RCC 7860 (cell line): ENCODE measurements at regions not wholly inside any gene's neighbourhood (a gene's known extent, or its start where the extent isn't known, plus 50 kb on each side); places are given as distances from the start of the nearest gene placed in this dataset.
"Not testable (repeated sequence)": the region's sequence is repeated elsewhere in the genome, so short reads cannot be mapped to it uniquely, and the experiment has no call there.

Experiments used
- DNase-seq: peaks from one replicate; pipeline ENCODE4 v3.0.0-alpha.2; 2015; ENCODE audit warnings: low spot score
- FAIRE-seq: peaks from 2 replicates; lab custom pipeline; 2012; peaks lifted over from hg19 to GRCh38; lab: Jason Lieb, UNC

DNA sequence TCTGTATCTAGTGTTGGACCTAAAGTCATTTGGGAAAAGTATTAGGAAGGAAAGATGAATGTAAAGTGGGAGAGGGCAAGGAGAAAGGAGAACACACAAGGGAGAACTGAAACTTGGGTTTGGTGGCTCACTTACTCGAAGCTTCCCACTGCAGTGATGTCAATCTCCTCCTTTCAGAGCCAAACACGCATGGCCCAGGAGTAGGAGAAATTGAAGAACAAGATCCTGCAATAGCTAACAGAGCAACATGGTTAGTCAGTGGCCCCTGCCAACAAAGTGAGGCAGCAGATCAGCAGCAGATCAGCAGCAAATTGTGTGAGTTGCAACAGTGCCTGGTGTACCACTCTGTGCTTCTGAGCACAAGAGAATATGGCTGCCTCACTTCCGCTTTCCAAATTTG is 366.4 kb downstream of the PSAT1 start:
- FAIRE-seq = no peak
- DNase-seq = no peak

DNA sequence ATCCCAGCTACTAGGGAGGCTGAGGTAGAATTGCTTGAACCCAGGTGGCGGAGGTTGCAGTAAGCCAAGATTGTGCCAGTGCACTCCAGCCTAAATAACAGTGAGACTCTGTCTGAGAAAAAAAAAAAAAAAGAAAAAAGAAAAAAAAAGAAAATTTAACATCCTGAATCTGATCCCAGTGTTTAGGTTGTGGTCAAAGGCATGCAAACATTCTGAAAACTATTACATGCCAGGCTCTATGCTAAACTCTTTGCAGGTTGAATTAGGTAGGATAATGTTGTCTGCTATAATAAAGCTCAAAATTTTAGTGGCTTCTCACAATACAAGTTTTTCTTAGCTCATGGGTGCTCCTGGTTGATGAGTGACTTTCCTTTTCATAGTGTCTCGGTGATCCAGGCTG is 367.4 kb downstream of the PSAT1 start:
- DNase-seq = no peak
- FAIRE-seq = no peak

DNA sequence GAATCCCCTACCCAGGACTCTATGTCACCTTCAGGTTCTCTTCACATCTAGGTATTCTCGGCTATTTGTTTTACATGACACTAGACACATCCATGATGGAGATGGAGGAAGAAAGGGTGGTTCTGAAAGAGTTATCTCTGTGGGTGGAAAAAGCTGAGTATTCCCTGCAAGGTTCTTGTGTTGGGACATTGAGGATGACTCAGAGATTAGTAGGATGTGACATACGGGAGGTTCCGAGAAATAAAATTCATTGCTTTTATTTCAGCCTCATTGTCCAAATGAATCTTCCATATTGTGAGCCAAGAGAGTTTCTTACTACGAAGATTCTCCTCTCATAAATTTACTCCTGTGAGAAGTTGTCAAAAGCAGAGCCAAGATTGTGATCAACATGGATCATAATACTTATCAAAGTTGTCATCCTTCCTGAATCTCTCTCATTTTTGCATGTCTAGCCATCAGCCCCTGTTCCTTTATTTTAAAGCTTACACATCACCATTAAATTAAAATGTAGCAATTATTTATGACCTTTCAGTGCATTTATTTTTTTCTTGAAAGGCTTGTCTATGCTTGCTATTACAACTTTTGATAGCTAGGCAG is 370.0 kb downstream of the PSAT1 start:
- FAIRE-seq (no peak), DNase-seq (no peak)

DNA sequence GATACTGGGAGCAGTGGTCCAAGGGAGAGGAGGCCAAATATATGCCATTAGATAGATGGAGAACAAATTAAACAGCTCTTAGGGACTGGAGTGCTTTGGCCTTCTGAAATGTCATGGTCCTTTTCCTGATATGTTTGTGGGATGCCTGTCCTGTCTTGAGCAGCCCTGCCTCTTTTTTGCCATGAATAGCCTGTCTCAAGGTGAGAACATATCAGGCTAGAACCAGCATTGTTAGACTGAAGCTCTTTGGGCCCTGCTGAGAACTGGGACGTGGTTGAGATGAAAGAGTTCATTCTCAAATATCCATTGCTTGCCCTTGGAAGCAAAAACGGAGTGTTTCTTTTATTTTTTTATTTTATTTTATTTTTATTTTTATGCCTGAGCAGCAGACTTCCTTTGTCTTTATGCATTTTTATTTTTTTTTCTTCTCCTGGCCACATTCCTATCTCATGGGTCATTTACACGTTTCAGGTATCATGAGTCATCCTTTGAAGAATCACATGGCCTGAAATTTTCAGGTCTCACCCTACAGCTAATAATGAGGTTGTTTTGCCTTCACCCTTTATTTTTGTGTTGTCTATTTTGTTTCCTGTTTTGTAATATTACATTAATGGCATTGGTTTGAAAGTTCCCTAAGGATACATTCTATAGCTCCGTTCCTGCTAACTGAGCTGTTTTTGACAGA is 371.4 kb downstream of the PSAT1 start:
- peak; percentile 50 for DNase-seq

DNA sequence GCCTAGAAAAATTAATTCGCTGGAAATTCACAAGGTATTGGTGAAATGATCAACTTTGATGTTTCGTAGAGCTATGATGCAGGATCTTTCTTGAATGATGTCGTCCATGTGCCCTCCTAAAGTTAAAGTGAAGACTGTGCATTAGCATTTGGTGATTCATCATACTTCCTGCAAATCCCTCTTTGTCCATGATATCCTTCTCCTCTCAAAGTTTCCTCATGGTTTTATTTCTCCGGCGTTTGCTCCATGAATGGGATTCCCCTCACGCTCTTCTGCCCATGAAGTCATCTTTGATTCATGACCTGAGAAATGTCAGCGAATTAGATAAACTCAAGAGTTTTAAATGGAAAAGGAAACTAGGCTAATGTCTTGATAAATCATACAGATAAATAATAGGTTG is 372.7 kb downstream of the PSAT1 start:
- DNase-seq (peak; percentile 79), FAIRE-seq (peak; percentile 79)

More for the DNA sequence above, 371.4 kb downstream of the PSAT1 start:
- FAIRE-seq = peak; percentile 80

DNA sequence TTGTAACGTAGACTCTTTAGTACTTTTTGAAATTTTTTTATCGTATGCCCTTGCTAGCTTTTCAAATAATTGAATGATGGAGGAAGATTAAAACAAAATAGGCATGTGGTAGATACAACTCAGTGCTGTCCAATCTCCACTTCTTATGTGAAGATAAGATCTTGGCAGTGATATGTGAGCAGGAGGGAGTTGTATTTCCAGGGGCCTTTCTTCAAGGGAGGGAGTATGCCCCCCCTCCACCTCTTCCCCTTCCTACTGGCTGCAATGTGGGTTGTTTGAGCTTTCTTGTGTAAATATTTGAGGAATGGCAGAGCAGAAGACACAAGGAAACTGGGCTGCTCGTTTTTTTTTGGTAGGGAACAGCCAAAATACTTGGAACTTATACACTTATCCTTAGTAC is 374.9 kb downstream of the PSAT1 start:
- no peak for FAIRE-seq

DNA sequence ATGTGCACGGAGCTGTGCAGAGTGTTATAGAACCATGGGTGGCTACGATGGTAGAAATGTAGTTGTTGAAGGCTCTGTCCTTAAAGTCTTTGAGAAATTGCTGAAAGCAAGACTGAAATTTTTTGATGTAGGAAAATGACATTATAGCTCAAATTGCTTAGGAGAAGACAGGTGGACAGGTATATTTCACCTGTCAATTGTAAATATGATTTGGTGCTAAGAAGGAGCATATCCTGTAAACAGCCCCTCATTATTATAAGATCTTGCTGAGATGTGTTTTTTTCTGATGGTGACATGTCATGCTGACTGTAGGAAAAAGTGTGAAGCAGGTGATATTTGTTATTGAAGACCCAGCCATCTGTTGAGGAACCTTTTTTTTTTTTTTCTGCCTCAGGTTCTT is 377.9 kb downstream of the PSAT1 start:
- DNase-seq = no peak
- FAIRE-seq = no peak

More for the DNA sequence above, 374.9 kb downstream of the PSAT1 start:
- no peak for DNase-seq

DNA sequence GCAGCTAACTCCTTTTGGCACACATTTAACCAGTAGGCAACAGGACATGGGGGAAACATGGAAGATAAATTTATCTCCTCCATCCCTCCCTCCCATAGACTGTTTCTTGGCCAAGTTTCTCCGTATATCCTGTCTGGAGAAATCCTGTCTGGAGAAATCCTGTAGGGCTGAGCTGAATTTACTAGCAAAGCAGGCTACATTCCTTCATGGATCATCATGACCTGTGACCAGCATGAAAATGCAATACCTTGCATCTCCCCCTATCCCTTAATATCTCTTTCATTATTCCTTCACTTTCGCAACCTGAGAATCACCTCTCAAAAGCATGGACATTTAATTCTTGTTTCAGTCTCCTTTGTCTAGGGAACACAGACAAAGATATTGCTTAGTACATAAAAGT is 379.1 kb downstream of the PSAT1 start:
- DNase-seq = no peak
- no peak for FAIRE-seq

DNA sequence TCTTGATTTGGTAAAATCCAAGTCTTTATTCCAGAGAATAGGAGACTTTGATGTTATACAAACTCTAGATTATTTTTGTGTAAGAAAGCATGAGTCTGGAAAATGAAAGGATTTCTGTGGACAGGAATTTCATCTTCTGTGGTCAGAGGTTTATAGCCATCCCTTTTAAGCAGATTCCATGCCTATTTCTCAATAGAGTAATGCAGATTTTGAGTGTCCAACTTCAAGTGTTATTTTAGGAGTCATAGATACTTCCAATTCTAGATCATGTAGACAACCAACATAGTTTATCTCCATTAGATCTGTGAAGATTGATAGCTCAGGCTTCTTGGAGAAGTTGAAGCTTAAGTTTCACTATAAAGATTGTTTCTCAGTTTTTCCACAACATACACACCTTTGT is 379.7 kb downstream of the PSAT1 start:
- DNase-seq (peak; percentile 37), FAIRE-seq (peak; percentile 70)

DNA sequence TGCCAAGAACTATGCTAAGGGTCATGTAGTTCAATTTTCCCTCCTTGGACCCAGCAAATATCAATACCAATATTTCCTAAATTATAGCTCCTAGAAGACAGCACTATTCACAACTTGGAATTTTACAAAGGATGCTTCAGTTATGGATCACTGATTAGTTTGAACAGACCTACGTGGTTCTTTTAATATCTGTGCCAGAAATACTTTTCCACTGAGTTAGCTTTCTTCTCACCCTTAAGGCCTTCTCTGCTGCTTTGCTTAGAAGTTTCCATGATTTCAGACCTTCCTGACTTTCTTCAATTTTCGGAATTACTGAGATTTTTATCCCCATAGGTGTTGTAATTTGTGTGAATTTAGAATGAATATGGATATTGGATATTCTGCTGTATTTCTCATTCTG is 380.4 kb downstream of the PSAT1 start:
- DNase-seq (no peak), FAIRE-seq (peak; percentile 72)

DNA sequence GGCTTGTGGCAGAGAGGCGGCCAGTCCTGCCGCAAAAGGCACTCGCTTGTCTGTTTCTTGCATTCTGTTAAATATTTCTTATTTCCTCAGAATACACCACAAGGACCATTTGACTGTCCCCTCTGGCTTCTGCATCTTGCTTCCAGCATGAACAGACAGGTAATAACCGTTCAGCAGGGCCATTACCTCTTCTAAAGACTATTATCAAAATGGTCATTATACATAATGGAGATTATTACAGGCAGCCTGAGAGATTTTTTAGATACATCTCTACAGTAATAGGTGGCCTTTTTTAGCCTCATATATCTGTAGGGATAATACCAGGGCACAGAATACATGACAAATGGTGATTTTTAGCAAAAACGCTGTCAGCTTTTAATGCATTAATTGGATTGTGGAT is 382.0 kb downstream of the PSAT1 start:
- no peak for DNase-seq
- no peak for FAIRE-seq

DNA sequence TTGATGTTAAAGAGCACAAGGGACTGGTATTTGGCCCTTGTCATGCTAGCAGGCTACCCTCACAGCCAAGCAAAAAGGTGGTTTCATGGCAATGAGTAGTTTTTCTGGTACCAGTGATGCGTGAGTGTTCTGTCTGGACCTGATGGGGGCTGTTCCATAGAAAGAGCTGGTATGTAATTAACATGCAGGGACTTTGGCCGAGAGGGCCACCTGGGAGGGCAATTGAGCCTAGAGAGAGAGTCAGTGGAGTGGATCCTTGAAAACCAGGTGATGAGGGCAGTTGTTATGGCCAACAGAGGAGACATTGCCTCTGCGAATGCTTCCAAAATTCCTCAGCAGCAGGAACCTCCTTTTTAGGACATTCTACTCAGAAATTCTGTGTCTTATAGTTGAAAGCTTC is 383.3 kb downstream of the PSAT1 start:
- DNase-seq (no peak), FAIRE-seq (no peak)

DNA sequence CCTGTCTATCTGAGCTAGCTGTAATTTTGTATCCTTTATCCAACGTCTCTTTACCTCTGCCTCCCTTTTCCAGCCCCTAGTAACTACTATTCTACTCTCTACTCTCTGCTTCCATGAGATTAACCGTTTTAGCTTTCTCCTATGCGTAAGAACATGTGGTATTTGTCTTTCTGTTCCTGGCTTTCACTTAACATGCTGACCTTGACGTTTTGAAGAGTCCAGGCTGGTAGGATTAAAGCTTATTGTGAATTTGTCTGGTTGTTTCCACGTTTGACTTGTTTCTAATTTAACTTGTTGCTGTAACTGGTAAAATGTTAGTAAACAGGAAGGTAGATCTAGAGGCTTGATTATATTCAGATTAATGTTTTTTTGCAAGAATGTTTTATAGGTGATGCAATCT is 385.3 kb downstream of the PSAT1 start:
- FAIRE-seq (no peak), DNase-seq (no peak)

DNA sequence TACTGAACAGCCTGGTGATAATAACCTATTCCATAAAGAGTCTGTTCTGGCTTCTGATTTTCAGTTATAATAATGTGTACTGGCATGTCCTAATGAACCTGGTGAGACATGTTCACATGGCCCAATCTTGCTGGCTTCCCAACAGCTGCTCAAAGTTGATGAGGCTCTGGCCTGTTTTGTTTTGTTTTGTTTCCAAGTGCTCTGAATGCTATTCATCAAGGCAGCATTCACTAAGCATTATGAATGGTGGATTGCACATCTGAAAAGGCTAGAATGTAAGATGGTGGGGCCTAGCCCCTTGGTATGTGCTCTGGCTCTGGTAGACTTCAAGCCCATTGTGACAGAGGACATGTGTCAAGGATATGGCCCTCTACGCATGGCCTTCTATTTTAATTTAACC is 388.5 kb downstream of the PSAT1 start:
- DNase-seq (no peak), FAIRE-seq (no peak)

DNA sequence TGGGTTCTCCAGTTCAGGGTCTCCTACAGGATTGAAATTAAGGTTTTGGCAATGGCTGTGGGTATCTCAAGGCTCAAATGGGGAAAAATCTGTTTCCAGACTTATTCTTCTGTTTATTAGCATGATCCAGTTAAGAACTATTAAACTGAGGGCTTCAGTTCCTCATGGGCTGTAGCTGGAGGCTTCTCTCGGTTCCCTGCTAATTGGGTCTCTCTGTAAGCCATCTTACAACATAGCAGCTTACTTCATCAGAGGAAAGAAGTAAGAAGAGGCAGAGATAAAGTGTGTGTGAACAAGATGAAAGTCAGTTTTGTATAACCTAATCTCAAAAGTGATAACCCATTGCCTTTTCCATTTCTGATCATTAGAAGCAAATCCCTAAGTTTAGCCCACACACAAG is 391.9 kb downstream of the PSAT1 start:
- DNase-seq (no peak), FAIRE-seq (no peak)

DNA sequence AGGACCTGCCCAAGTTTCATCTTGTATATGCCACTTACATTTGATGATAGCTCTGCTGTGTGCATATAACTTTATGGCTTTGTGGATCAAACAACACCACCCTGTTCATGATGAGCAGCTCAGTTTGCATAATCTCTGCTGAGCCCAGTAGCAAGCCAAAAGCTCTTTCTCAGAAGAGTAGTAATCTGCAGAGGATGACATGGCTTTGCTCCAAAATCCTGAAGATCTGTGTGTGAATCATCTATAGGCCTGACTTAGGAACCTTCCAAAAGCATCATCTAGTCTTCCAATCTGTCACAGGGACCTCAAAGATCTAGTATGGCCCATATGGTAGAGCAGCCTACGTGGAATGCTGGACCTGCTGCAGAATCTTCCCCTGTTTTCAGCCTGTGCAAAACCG is 394.6 kb downstream of the PSAT1 start:
- DNase-seq = no peak

DNA sequence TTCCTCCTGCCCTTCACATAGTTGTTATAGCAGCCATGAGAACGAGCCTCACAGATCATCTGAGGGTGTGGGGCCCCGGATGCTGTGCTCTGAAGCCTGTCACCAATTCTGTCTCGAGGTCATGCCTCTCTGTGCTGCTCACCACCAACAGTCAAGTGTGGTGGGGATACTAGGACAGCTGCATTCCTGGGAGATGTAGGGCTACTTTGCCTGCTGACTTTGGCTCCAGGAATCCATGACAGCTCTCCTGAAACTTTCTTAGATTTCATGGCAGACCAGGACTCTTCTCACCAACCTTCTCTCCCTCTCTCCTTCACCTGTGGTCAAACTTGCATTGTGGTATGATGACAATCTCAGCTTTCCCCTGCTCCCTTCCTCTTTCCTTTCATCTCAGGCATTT is 395.9 kb downstream of the PSAT1 start:
- peak; percentile 80 for DNase-seq
- FAIRE-seq = peak; percentile 57

More for the DNA sequence above, 394.6 kb downstream of the PSAT1 start:
- FAIRE-seq = no peak

DNA sequence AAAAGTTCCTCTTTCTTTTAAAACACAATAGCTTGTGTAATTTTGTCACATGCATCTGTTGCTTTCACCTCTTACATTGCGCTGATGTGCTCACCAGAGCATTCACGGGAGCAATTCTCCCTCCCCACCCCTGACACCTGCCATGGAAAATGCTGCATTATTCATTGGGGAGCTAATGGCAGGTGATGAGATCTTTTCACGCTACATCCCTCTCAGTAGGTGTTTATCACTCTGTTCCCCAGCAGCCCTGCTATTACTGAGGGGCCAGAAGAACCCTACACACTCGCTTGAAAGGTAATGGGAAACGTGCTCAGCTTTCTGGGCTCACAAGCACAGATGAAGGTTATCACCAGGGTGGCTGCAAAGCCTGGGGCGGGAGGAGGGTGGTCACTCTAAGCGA is 398.0 kb downstream of the PSAT1 start:
- no peak for DNase-seq
- FAIRE-seq = no peak

DNA sequence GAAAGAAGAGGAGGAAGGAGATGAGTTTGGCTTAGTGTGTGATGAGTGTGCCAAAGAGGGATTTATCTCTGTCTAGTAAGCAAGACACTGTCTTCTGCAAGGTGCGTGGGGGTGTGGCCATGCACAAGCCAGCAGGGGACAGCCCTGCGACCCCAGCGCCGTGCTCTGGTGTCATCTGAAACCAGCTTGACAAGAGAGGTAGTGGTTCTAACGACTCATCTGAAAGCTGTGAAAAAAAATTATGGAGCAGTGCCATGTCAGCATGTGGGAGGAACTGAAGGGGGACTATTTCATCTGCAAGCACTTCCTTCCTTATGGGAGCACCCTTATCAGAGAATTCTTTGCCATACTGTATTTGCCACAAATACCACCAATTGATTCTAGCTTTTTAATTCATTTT is 398.6 kb downstream of the PSAT1 start:
- DNase-seq (no peak), FAIRE-seq (no peak)

DNA sequence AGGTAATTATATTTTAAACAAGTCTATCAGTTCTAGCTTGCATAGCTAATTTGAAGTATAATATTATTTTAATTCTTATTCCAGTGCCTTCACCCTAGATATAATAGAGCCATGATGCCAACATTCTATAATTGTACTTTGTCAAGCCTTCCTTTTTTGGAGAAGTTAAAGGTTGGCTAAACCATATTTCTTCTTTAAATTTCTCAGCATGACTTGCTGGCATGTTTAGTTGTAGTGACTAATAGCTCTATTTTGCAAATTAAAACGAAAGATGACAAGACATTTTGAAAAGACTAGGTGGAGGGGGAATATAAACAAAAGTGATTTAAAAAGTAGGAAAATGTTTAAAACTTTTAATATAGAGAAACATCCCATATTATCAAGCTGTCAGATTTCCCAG is 400.7 kb downstream of the PSAT1 start:
- no peak for FAIRE-seq
- DNase-seq = no peak

DNA sequence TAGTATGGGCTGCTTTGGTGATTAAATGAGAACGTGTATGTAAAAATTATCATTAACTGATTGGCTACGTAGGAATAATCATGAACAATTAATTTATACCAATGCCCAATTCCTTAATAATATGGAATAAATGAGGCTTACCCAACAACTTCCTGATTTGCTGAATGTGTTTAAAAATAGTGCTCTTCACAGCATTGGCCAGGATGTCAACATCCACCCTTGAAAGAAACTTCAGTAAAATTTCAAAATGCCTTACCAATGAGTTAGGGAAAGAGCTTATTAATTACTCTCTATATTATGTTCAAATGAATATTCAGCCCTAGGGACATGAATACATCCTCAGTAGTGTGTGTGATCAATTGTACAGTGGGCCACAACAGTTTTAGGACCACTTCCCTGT is 401.4 kb downstream of the PSAT1 start:
- no peak for FAIRE-seq
- no peak for DNase-seq

DNA sequence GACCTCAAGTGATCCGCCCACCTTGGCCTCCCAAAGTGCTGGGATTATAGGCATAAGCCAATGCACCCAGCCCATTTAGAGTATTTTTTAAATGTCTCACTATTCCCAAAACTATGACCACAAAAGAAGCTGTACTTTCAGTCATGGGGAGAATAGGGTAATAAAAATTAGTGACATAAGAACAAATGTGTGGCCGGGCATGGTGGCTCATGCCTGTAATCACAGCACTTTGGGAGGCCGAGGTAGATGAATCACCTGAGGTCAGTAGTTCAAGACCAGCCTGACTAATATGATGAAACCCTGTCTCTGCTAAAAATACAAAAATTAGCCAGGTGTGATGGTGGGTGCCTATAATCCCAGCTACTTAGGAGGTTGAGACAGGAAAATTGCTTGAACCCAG is 402.3 kb downstream of the PSAT1 start:
- FAIRE-seq = peak; percentile 69
- peak; percentile 58 for DNase-seq

DNA sequence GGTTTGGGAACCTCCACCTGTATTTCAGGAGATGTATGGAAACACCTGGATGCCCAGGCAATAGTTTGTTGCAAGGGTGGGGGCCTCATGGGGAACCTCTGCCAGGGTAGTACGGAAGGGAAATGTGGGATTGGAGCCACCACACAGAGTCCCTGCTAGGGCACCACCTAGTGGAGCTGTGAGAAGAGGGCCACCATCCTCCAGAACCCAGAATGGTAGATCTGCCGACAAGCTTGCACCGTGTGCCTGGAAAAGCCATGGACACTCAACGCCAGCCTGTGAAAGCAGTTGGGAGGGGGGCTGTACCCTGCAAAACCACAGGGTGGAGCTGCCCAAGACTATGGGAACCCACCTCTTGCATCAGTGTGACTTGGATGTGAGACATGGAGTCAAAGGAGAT is 407.2 kb downstream of the PSAT1 start:
- DNase-seq, FAIRE-seq: not testable (repeated sequence)
